HEK293T (cell line): ENCODE measurements at regions not wholly inside any gene's neighbourhood (a gene's known extent, or its start where the extent isn't known, plus 50 kb on each side); places are given as distances from the start of the nearest gene placed in this dataset.

Experiments
- ARNT ChIP-seq: fragments of 450-650 bp; IDR thresholded peaks from 2 replicates; pipeline ENCODE4 v1.6.1; 2017; ENCODE audit warnings: mild to moderate bottlenecking
- ELF4 ChIP-seq: fragments of 450-650 bp; IDR thresholded peaks from 2 replicates; pipeline ENCODE4 v1.6.1; 2017; ENCODE audit warnings: antibody characterized with exemption
- FOXA1 ChIP-seq: fragments of 450-650 bp; IDR thresholded peaks from 2 replicates; pipeline ENCODE4 v1.6.1; 2016; ENCODE audit warnings: mild to moderate bottlenecking
- FOXK2 ChIP-seq: fragments of 450-650 bp; IDR thresholded peaks from 2 replicates; pipeline ENCODE4 v1.6.1; 2016; ENCODE audit warnings: mild to moderate bottlenecking
- FOXM1 ChIP-seq: fragments of 450-650 bp; IDR thresholded peaks from 2 replicates; pipeline ENCODE4 v1.6.1; 2017; ENCODE audit warnings: mild to moderate bottlenecking, borderline replicate concordance
- HDGF ChIP-seq: fragments of 450-650 bp; IDR thresholded peaks from 2 replicates; pipeline ENCODE4 v1.6.1; 2017; ENCODE audit warnings: antibody characterized with exemption, borderline replicate concordance
- L3MBTL2 ChIP-seq: fragments of 450-650 bp; conservative IDR thresholded peaks from 2 replicates; pipeline ENCODE4 v1.6.1; 2016; ENCODE audit warnings: mild to moderate bottlenecking
- LEF1 ChIP-seq: fragments of 450-650 bp; IDR thresholded peaks from 2 replicates; pipeline ENCODE4 v1.6.1; 2017; ENCODE audit warnings: mild to moderate bottlenecking, borderline replicate concordance
- PKNOX1 ChIP-seq: fragments of 450-650 bp; IDR thresholded peaks from 2 replicates; pipeline ENCODE4 v1.6.1; 2016
- SP1 ChIP-seq: fragments of 450-650 bp; IDR thresholded peaks from 2 replicates; pipeline ENCODE4 v1.6.1; 2017
- SUZ12 ChIP-seq: fragments of 450-650 bp; IDR thresholded peaks from 2 replicates; pipeline ENCODE4 v1.6.1; 2016; ENCODE audit warnings: mild to moderate bottlenecking
- TARDBP ChIP-seq: fragments of 450-650 bp; IDR thresholded peaks from 2 replicates; pipeline ENCODE4 v1.6.1; 2016
- ZNF384 ChIP-seq: fragments of 450-650 bp; IDR thresholded peaks from 2 replicates; pipeline ENCODE4 v1.6.1; 2016

GRCh38 chr16:16798504-16798903 is 419.6 kb downstream of the NPIPA7 start:
- TF ChIP-seq HDGF (no peak), L3MBTL2 (no peak), SP1 (no peak), LEF1 (no peak), FOXK2 (no peak), PKNOX1 (no peak), FOXM1 (no peak), SUZ12 (no peak), TARDBP (no peak), FOXA1 (no peak), ELF4 (no peak), ZNF384 (no peak), ARNT (no peak)
